ENCODE measurements at regions not wholly inside any gene's neighbourhood (a gene's known extent, or its start where the extent isn't known, plus 50 kb on each side); places are given as distances from the start of the nearest gene placed in this dataset.

DNA sequence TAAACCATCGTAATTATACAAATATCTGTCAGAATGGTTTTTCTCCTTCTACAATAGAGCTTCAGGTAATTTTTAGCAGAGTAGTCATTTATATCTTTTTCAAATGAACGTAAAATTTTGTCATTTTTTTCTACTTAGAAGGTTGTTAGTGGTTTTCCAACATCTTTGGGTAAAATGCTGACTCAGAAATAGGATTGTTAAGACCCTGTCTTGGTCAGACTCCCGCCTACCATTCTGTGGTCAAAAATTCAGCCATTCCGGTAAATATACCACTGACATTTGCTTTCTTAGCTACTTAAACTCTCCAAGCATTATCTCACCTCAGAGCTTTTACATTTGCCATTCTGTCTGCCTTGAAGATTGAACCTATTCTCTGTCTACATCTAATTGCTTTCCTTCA, 154.1 kb upstream of the CDH19 start:
- H3K9ac ChIP-seq, result no peak overlapping the region

DNA sequence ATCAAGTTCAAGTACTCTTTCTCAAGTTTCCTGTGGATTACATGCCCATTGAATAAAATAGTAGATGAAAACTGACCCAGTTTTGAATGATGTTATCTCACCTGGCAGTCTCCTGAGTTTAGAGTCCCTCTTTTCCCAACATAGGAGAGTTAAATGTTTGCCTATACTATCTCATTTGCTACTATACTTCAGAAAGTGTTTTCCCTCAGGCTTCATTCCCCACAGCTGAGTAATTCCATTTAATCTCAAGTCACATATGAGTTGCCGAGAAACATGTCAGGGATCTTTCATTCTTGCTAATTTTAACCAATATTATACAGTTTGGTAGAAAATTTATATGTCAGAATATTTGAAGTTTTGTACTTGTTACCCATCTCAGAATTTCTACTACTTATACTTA, 150.4 kb upstream of the CDH19 start:
- TF ChIP-seq Cebpa-rat (IDR thresholded peaks at IDR 0.05), result no peak
- Histone ChIP-seq H3K27ac (no peak overlapping the region), H3K4me1 (no peaks in the 10 kb centered on the region), H3K4me3 (no peak overlapping the region), H3K36me3 (no peaks in the 10 kb centered on the region), H3K4me2 (no peak overlapping the region), H3K9ac (no peak overlapping the region), H3K9me3 (no peaks in the 10 kb centered on the region), H4K20me1 (no peaks in the 10 kb centered on the region), H3K27me3 (no peaks in the 10 kb centered on the region)

More for the DNA sequence above, 154.1 kb upstream of the CDH19 start:
- Histone ChIP-seq H3K4me2 (no peak overlapping the region), H3K4me3 (no peak overlapping the region), H3K9me3 (no peaks in the 10 kb centered on the region), H4K20me1 (no peaks in the 10 kb centered on the region), H3K27me3 (no peaks in the 10 kb centered on the region), H3K4me1 (no peaks in the 10 kb centered on the region), H3K27ac (no peak overlapping the region), H3K36me3 (no peaks in the 10 kb centered on the region)
- TF ChIP-seq Cebpa-rat (IDR thresholded peaks at IDR 0.05), result no peak

DNA sequence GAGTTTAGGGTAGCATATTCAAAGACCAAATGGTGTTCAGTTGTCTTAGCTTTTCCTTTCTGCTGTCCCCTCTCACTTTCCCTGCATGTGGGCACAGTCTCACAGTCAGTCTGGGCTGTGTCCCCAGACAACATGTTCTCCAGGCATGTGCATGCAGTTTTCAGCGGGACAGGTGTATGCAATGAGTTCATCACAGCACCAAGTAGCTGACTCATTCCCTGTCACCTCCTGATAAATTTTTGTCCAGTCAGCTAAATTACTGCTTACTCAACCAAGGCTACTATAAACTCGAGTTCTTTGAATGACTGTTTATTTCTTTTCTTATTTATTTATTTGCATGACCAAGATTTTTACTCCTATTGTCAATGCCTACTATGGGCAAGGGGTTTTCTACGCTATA, 148.8 kb upstream of the CDH19 start:
- Histone ChIP-seq H3K4me1 (no peaks in the 10 kb centered on the region), H3K9me3 (no peaks in the 10 kb centered on the region), H3K27ac (no peak overlapping the region), H3K4me3 (no peak overlapping the region), H4K20me1 (no peaks in the 10 kb centered on the region), H3K36me3 (no peaks in the 10 kb centered on the region), H3K9ac (no peak overlapping the region), H3K27me3 (no peaks in the 10 kb centered on the region), H3K4me2 (no peak overlapping the region)
- no peak for TF ChIP-seq Cebpa-rat (IDR thresholded peaks at IDR 0.05)

DNA sequence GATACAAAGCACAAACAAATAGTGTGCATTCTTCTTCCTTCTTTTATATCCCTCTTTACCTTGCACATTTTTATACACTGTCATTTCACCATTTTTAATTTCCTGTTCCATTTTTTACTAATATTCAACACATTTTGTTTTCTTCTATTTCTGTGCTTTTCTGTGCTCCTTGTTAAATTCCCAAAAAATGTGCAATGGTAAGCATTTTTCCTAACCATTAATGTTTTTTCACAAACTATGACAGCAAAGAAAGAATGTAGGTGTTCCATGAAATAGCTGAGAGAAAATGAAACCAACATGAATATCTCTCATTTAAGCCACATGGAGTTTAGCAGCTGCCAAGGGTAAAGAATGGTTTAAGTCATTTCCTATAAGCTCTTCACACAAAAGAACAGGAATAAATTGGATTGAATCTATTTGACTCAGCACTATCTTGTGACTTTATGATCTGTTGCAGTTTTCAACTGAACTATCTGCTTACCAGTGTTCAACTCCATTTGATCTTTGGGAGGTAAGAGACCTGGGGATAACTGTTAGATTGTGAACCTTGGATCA, 145.7 kb upstream of the CDH19 start:
- H3K4me3 ChIP-seq, result no peak overlapping the region
- no peak for TF ChIP-seq Cebpa-rat (IDR thresholded peaks at IDR 0.05)
- H3K9me3 ChIP-seq, result no peaks in the 10 kb centered on the region
- H3K4me1 ChIP-seq, result no peaks in the 10 kb centered on the region
- H4K20me1 ChIP-seq, result no peaks in the 10 kb centered on the region
- H3K27ac ChIP-seq, result no peak overlapping the region
- H3K27me3 ChIP-seq, result no peaks in the 10 kb centered on the region
- no peak overlapping the region for H3K4me2 ChIP-seq
- H3K9ac ChIP-seq, result no peak overlapping the region
- H3K36me3 ChIP-seq, result no peaks in the 10 kb centered on the region

DNA sequence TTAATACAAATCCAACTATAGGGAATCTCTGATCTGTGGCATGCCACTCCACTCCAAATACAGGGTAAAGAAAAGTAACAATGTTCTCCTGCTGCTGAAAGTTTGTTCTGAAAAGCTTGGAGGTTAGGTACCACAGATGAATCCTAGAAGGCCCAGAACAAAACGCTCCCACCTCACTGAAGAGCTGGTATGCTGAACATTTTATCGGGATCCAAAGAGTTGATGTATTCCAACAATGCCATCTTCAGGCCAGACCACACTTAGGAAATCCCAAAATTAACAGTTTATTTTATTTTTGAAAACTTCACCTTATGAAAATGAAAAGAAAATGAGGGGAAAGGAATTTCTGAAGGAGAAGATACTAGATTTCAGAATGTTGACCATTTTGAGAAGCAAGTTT, 145.1 kb upstream of the CDH19 start:
- Histone ChIP-seq H3K4me1 (no peaks in the 10 kb centered on the region), H3K27ac (no peak overlapping the region), H3K4me3 (no peak overlapping the region), H3K27me3 (no peaks in the 10 kb centered on the region), H4K20me1 (no peaks in the 10 kb centered on the region), H3K9me3 (no peaks in the 10 kb centered on the region), H3K4me2 (no peak overlapping the region), H3K9ac (no peak overlapping the region), H3K36me3 (no peaks in the 10 kb centered on the region)
- TF ChIP-seq Cebpa-rat (IDR thresholded peaks at IDR 0.05), result no peak

DNA sequence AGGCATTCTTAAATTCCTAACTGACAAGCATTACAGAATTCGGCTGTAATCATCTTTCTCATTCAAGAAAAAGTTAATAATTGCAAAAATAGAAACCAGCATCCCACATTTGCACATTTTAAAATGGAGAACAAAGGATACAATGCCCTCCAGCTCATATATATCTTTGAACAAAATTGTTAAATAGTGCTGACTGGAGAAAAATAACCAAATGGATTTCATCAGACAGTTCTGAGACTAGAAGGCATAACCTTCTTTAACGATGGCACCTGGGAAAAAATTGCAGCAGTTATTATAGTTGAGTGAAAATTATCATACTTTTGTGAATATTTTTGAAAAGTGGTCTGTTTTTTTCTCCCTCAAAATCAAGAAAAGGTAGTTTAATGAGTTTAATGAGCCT, 138.9 kb upstream of the CDH19 start:
- Histone ChIP-seq H3K4me1 (no peaks in the 10 kb centered on the region), H3K4me2 (no peak overlapping the region), H4K20me1 (no peaks in the 10 kb centered on the region), H3K27me3 (no peaks in the 10 kb centered on the region), H3K9me3 (no peaks in the 10 kb centered on the region), H3K27ac (no peak overlapping the region), H3K4me3 (no peak overlapping the region), H3K9ac (no peak overlapping the region), H3K36me3 (no peaks in the 10 kb centered on the region)
- no peak for TF ChIP-seq Cebpa-rat (IDR thresholded peaks at IDR 0.05)

DNA sequence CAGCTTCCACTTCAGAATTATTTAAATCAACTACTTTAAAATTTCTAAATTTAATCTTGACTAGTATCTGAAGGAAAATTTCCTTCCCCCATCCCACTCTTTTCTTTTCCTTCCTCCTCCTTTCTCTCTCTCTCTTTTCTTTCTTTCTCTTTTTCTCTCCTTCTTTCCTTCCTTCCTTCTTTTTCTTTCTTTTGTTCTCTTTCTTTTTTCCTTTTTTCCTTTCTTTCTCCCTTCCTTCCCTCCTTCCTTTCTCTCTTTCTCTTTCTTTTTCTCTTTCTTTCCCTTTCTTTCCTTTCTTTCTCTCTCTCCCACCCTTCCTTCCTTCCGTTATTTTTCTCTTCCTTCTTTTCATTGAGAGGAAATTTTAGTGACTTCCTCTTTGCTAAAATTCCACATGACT, 132.0 kb upstream of the CDH19 start:
- Histone ChIP-seq H3K4me2 (no peak overlapping the region), H3K4me1 (no peaks in the 10 kb centered on the region), H3K36me3 (no peaks in the 10 kb centered on the region), H3K27ac (no peak overlapping the region), H3K4me3 (no peak overlapping the region), H3K27me3 (no peaks in the 10 kb centered on the region), H3K9ac (no peak overlapping the region), H3K9me3 (no peaks in the 10 kb centered on the region), H4K20me1 (no peaks in the 10 kb centered on the region)
- TF ChIP-seq Cebpa-rat (IDR thresholded peaks at IDR 0.05), result no peak

DNA sequence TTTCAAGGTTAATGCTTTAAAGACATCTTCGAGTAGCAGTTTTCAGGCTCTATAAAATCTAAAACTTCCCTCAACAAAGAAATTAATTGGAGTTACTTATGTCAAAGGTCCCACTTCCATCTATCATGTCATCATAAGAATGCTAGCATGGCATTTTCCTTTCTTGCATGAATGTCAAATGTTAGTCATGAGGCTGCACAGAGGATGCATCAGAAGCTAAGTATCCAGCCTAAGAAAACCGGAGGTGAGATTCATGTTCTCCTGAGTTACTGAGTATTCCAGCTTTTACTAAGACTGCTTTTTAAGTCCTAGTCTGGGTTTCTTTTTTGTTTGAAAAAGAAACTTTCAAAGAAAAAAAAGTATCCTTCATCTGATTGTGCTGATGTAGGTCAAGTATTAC, 130.6 kb upstream of the CDH19 start:
- Histone ChIP-seq H3K9ac (no peak overlapping the region), H3K4me2 (no peak overlapping the region), H3K4me3 (no peak overlapping the region), H3K36me3 (no peaks in the 10 kb centered on the region), H3K27ac (no peak overlapping the region), H3K27me3 (no peaks in the 10 kb centered on the region), H4K20me1 (no peaks in the 10 kb centered on the region), H3K9me3 (no peaks in the 10 kb centered on the region), H3K4me1 (no peaks in the 10 kb centered on the region)
- TF ChIP-seq Cebpa-rat (IDR thresholded peaks at IDR 0.05), result no peak

DNA sequence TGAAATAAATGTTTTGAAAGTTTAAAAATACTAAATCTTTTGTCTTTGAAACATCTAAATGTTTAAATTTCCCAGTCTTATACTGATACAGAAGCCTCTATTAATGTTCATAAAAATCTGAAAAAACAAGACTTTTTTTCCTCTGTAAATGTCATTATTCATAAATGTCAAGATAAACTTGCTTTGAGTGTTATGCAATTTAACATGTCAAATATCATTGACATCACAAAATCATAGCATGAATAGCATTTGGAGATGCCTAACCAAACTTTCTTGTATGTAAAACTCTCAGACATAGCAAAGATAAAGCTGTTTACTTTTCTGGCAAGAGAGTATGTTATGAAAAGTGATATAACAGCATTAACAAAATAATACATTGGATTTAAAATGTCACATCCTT, 128.0 kb upstream of the CDH19 start:
- Histone ChIP-seq H3K27ac (no peak overlapping the region), H3K9me3 (no peaks in the 10 kb centered on the region), H3K27me3 (no peaks in the 10 kb centered on the region), H3K4me2 (no peak overlapping the region), H3K36me3 (no peaks in the 10 kb centered on the region), H3K4me3 (no peak overlapping the region), H4K20me1 (no peaks in the 10 kb centered on the region), H3K9ac (no peak overlapping the region), H3K4me1 (no peaks in the 10 kb centered on the region)
- no peak for TF ChIP-seq Cebpa-rat (IDR thresholded peaks at IDR 0.05)

DNA sequence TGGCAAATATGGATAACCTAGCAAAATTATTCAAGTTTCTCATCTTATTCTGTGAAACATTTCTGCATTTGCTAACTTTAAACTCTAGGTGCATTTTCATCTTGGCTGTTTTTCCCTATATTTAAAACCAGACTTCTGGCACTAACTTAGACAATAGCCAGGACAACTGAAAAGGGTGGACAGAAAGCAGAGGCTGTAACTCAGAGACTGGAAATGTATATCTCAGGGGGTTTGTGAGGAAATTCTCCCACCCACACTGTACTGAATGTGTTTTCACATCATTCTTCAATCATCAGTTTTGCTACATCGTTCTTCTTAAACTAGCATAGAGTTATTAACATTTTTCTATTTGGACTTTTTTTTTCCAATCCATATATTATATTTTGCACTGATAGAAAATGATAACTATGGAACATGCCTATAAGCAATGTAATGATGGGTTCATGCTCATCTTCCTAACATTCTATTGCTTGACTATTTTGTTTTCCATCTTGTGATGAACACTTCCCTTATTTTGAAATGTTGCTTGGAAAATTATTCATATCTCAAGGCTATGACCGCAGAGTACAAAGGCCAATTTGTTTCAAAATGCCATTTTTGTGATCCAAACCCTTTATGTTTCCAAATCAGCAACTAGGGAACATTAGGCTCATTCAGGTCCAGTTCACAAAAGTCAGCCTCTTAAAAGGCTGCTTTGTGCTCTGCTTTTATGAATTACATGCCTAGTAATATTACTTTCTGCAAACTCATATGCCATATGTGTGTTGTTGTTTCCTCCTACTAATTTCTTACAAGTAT, 125.8 kb upstream of the CDH19 start:
- Histone ChIP-seq H4K20me1 (no peaks in the 10 kb centered on the region), H3K4me3 (no peak overlapping the region), H3K4me1 (no peaks in the 10 kb centered on the region), H3K36me3 (no peaks in the 10 kb centered on the region), H3K27ac (no peak overlapping the region), H3K27me3 (no peaks in the 10 kb centered on the region), H3K4me2 (no peak overlapping the region), H3K9ac (no peak overlapping the region), H3K9me3 (no peaks in the 10 kb centered on the region)
- TF ChIP-seq Cebpa-rat (IDR thresholded peaks at IDR 0.05), result no peak
